K562 (cell line): ENCODE measurements at regions not wholly inside any gene's neighbourhood (a gene's known extent, or its start where the extent isn't known, plus 50 kb on each side); places are given as distances from the start of the nearest gene placed in this dataset.
A peak's percentile ranks its signal among the peaks of the same experiment; 100 is the strongest.

Experiments used
- BCOR ChIP-seq: fragments of 450-650 bp; IDR thresholded peaks from 2 replicates; pipeline ENCODE4 v1.6.1; 2016
- CREBBP ChIP-seq: IDR thresholded peaks from one replicate; pipeline ENCODE4 v1.6.1; 2012; ENCODE audit warnings: low read depth, mild to moderate bottlenecking, control low read depth, inconsistent platforms, low read length
- DLX4 ChIP-seq: fragments of 250-450 bp; sonication (Bioruptor Pico); IDR thresholded peaks from 2 replicates; pipeline ENCODE4 v1.6.1; 2021; ENCODE audit warnings: mild to moderate bottlenecking
- GABPA ChIP-seq: fragments of 200-800 bp; sonication (Bioruptor generic); conservative IDR thresholded peaks from 2 replicates; pipeline ENCODE4 v1.6.1; 2016; ENCODE audit warnings: low read depth, missing genetic modification characterization, missing compliant biosample characterization
- GATA2 ChIP-seq: sonication (generic); formaldehyde crosslinking; IDR thresholded peaks from 2 replicates; pipeline ENCODE4 v1.4.0; 2020; ENCODE audit warnings: mild to moderate bottlenecking, missing genetic modification reagents
- HDAC8 ChIP-seq: fragments of 450-650 bp; IDR thresholded peaks from 2 replicates; pipeline ENCODE4 v1.6.1; 2016; ENCODE audit warnings: mild to moderate bottlenecking, missing genetic modification characterization, moderate library complexity, missing compliant biosample characterization
- KLF13 ChIP-seq: fragments of 450-650 bp; IDR thresholded peaks from 2 replicates; pipeline ENCODE4 v1.6.1; 2016; ENCODE audit warnings: missing genetic modification characterization, low read depth, mild to moderate bottlenecking, missing compliant biosample characterization, moderate library complexity, borderline replicate concordance
- KLF6 ChIP-seq: fragments of 250-450 bp; sonication (Bioruptor Pico); IDR thresholded peaks from 2 replicates; pipeline ENCODE4 v1.4.0; 2020; ENCODE audit warnings: mild to moderate bottlenecking, moderate library complexity, borderline replicate concordance
- LARP7 ChIP-seq: fragments of 450-650 bp; IDR thresholded peaks from 2 replicates; pipeline ENCODE4 v1.6.1; 2016
- MECOM ChIP-seq: fragments of 250-450 bp; sonication (Bioruptor Pico); IDR thresholded peaks from 2 replicates; pipeline ENCODE4 v1.8.0; 2022; ENCODE audit warnings: inconsistent platforms
- PATZ1 ChIP-seq: fragments of 250-450 bp; sonication (Bioruptor Pico); IDR thresholded peaks from 2 replicates; pipeline ENCODE4 v1.5.0; 2020; ENCODE audit warnings: mild to moderate bottlenecking, borderline replicate concordance
- PHF21A ChIP-seq: fragments of 450-650 bp; IDR thresholded peaks from 2 replicates; pipeline ENCODE4 v1.6.1; 2017; ENCODE audit warnings: low read depth, borderline replicate concordance
- PKNOX1 ChIP-seq: fragments of 450-650 bp; IDR thresholded peaks from 2 replicates; pipeline ENCODE4 v1.6.1; 2016
- RB1 ChIP-seq: fragments of 450-650 bp; IDR thresholded peaks from 2 replicates; pipeline ENCODE4 v1.6.1; 2017; ENCODE audit warnings: low read depth, mild to moderate bottlenecking
- RBM15 ChIP-seq: fragments of 200-400 bp; formaldehyde crosslinking; IDR thresholded peaks from 2 replicates; pipeline ENCODE4 v1.6.1; 2018; ENCODE audit warnings: mild to moderate bottlenecking, low read length, moderate library complexity; ENCODE audit not compliant: insufficient read depth
- RBM22 ChIP-seq: fragments of 200-400 bp; formaldehyde crosslinking; IDR thresholded peaks from 2 replicates; pipeline ENCODE4 v1.6.1; 2018; ENCODE audit warnings: low read length, low read depth; ENCODE audit not compliant: poor library complexity, severe bottlenecking
- RHOXF2B ChIP-seq: fragments of 250-450 bp; sonication (Bioruptor Pico); conservative IDR thresholded peaks from 2 replicates; pipeline ENCODE4 v1.5.1; 2021
- SIX5 ChIP-seq, 2 experiments: IDR thresholded peaks; 2 replicates each; pipeline ENCODE4 v1.6.1; 2011; ENCODE audit warnings: low read length in 2 of 2, borderline replicate concordance in 1 of 2, low read depth in 1 of 2, mild to moderate bottlenecking in 1 of 2, moderate library complexity in 1 of 2; ENCODE audit not compliant: insufficient read depth in 1 of 2
- SNIP1 ChIP-seq: fragments of 450-650 bp; IDR thresholded peaks from 2 replicates; pipeline ENCODE4 v1.7.1; 2017; ENCODE audit warnings: low read depth, mild to moderate bottlenecking
- SRSF7 ChIP-seq: fragments of 200-400 bp; formaldehyde crosslinking; optimal IDR thresholded peaks from 2 replicates; pipeline ENCODE3; 2017; ENCODE audit warnings: mild to moderate bottlenecking, low read depth, low read length
- TRIM28 ChIP-seq: fragments of 450-650 bp; IDR thresholded peaks from 2 replicates; pipeline ENCODE4 v1.6.1; 2017
- ZC3H4 ChIP-seq: sonication (generic); formaldehyde crosslinking; IDR thresholded peaks from 2 replicates; pipeline ENCODE4 v1.9.0; 2021; ENCODE audit warnings: missing genetic modification reagents, borderline replicate concordance
- ZKSCAN8 ChIP-seq: fragments of 200-800 bp; sonication (Bioruptor generic); IDR thresholded peaks from 2 replicates; pipeline ENCODE4 v1.6.1; 2016; ENCODE audit warnings: missing genetic modification characterization, missing compliant biosample characterization
- ZNF133 ChIP-seq: fragments of 250-450 bp; sonication (Bioruptor Pico); IDR thresholded peaks from 2 replicates; pipeline ENCODE4 v1.4.0; 2020; ENCODE audit warnings: mild to moderate bottlenecking
- ZNF175 ChIP-seq: fragments of 200-800 bp; sonication (Bioruptor generic); IDR thresholded peaks from 2 replicates; pipeline ENCODE4 v1.6.1; 2016; ENCODE audit warnings: low read depth, mild to moderate bottlenecking, missing genetic modification characterization, missing compliant biosample characterization

GRCh38 chr12:4153343-4153892 is 120.1 kb upstream of the CCND2 start (continued):
- TF ChIP-seq PKNOX1 = peak; percentile 38
- TF ChIP-seq SIX5 (IDR thresholded peaks at IDR 0.05; ENCODE audit: borderline replicate concordance in 1 of 2, insufficient read depth in 1 of 2, low read depth in 1 of 2, low read length in 2 of 2) = no peak
- TF ChIP-seq SRSF7 = no peak
- peak; percentile 20; the same call in 1 of the 2 replicates for TF ChIP-seq TRIM28
- TF ChIP-seq ZC3H4 (CRISPR knock-in tag) = no peak
- no peak for TF ChIP-seq RHOXF2B (CRISPR knock-in tag)
- peak; percentile 27; the same call in 1 of the 2 replicates for TF ChIP-seq BCOR
- no peak for TF ChIP-seq KLF6 (CRISPR knock-in tag)
- no peak for TF ChIP-seq LARP7
- no peak for TF ChIP-seq RBM15
- no peak for TF ChIP-seq HDAC8 (tag)
- no peak for TF ChIP-seq PATZ1 (CRISPR knock-in tag)
- peak; percentile 98 for TF ChIP-seq MECOM (CRISPR knock-in tag)
- TF ChIP-seq SNIP1 = no peak
- no peak for TF ChIP-seq ZNF133 (CRISPR knock-in tag)
- TF ChIP-seq RBM22 = no peak
- TF ChIP-seq PHF21A = 0 out of 2 replicates have a peak, but pooled peaks have one; percentile 54
- TF ChIP-seq ZNF175 (CRISPR knock-in tag) = no peak
- TF ChIP-seq CREBBP = no peak
- TF ChIP-seq RB1 = peak; percentile 70
- peak; percentile 86 for TF ChIP-seq GATA2
- peak; percentile 51; the same call in 1 of the 2 replicates for TF ChIP-seq GABPA (tag)
- TF ChIP-seq DLX4 (CRISPR knock-in tag) = no peak
- no peak for TF ChIP-seq KLF13 (tag)
- no peak for TF ChIP-seq ZKSCAN8 (CRISPR knock-in tag)
